ENCODE measurements at regions not wholly inside any gene's neighbourhood (a gene's known extent, or its start where the extent isn't known, plus 50 kb on each side); places are given as distances from the start of the nearest gene placed in this dataset.

GRCh38 chr22:34333285-34333684 is 413.0 kb upstream of the LARGE1 start:
- H3K9me2 ChIP-seq (ENCODE audit: insufficient read depth), result no peaks in the 10 kb centered on the region
- H3K27ac ChIP-seq (ENCODE audit: low read depth, low read length), result no peak overlapping the region
- POLR2A ChIA-PET, result no interaction called here
- ATAC-seq, result no peak
- H3K79me2 ChIP-seq (ENCODE audit: insufficient read depth, low read length), result no peaks in the 10 kb centered on the region
- BruUV-seq (replicated peaks), result no TSS peak
- CTCF ChIA-PET, result no interaction called here
- no peaks in the 10 kb centered on the region for H4K20me1 ChIP-seq (ENCODE audit: insufficient read depth)
- intact Hi-C loops (cut with micrococcal nuclease), result no loop called here
- no peak overlapping the region for H3K4me2 ChIP-seq (ENCODE audit: low read length)
- RAD21 ChIA-PET (ENCODE audit: low non-redundant PET in 1 of 2, low total read pairs in 2 of 2, uncharacterized antibody in 2 of 2, unreplicated experiment in 2 of 2), result no interaction called here
- H3K36me3 ChIP-seq (ENCODE audit: control insufficient read depth in 1 of 2, insufficient read depth in 2 of 2, low read length in 2 of 2), result no peaks in the 10 kb centered on the region
- no peak overlapping the region for H3K9ac ChIP-seq (ENCODE audit: low read length)
- no peak for DNase-seq (ENCODE audit: low read depth, low spot score)
- H2AFZ ChIP-seq (ENCODE audit: low read depth, low read length, poor library complexity, severe bottlenecking), result no peak overlapping the region
- H3K4me1 ChIP-seq (ENCODE audit: control insufficient read depth in 1 of 2, insufficient read depth in 2 of 2, low read length in 2 of 2), result no peaks in the 10 kb centered on the region
- TF ChIP-seq EZH2phosphoT487 (IDR thresholded peaks at IDR 0.05; ENCODE audit: borderline replicate concordance), result no peak
- TF ChIP-seq YY1 (IDR thresholded peaks at IDR 0.05; ENCODE audit: extremely low read depth, insufficient replicate concordance, low read depth, low read length), result no peak
- TF ChIP-seq ATF3 (IDR thresholded peaks at IDR 0.05), result no peak
- TF ChIP-seq CEBPB (IDR thresholded peaks at IDR 0.05; ENCODE audit: low read depth), result no peak
- TF ChIP-seq ZBTB33 (IDR thresholded peaks at IDR 0.05; ENCODE audit: extremely low read depth, insufficient replicate concordance, low read length), result no peak
- no peak for TF ChIP-seq MAX (IDR thresholded peaks at IDR 0.05)
- TF ChIP-seq ZFX (IDR thresholded peaks at IDR 0.05), result no peak
- no peak for TF ChIP-seq JUND (IDR thresholded peaks at IDR 0.05)
- TF ChIP-seq CBX3 (IDR thresholded peaks at IDR 0.05; ENCODE audit: low read depth), result no peak
- no peak for TF ChIP-seq SP1 (IDR thresholded peaks at IDR 0.05; ENCODE audit: low read depth)
- no peak for TF ChIP-seq SIN3A (IDR thresholded peaks at IDR 0.05; ENCODE audit: low read depth)
- TF ChIP-seq RAD21 (IDR thresholded peaks at IDR 0.05; ENCODE audit: low read depth), result no peak
- no peak for TF ChIP-seq EGR1 (IDR thresholded peaks at IDR 0.05; ENCODE audit: low read depth)
- no peak overlapping the region for H3K4me3 ChIP-seq (replicated peaks in 1 of 2; ENCODE audit: low read depth in 1 of 2, low read length in 2 of 2)
- H3K9me3 ChIP-seq (ENCODE audit: control insufficient read depth in 1 of 2, insufficient read depth in 1 of 2, low read depth in 1 of 2, low read length in 2 of 2), result peaks cover 0 to 19% of the 10 kb centered on the region in 2 experiments; a peak in 2 of 4 replicates
- H3K27me3 ChIP-seq (ENCODE audit: insufficient read depth, low read length), result no peaks in the 10 kb centered on the region
